ENCODE measurements at regions not wholly inside any gene's neighbourhood (a gene's known extent, or its start where the extent isn't known, plus 50 kb on each side); places are given as distances from the start of the nearest gene placed in this dataset.

DNA sequence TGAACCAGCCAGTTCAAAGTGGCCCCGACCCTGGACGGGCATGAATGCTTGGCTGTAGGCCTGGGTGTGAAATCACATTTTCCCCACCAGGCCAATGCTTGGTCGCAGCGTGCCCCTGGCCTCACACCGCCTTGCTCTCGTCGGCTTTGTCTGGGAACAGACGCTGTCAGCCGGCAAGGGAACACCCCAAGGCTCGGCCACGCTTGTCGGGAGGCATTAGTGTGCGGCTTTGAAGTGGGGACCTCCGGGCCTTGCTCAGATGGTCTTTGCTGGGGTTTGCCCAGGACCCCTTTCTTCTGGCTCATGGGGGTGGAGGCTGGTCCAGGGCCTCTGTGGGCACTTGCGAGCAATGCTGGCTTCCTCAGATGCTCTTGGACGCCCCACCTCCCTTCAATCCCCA lies 79.1 kb downstream of the INHBB start:
- no peak for DNase-seq (ENCODE audit: low read depth)

DNA sequence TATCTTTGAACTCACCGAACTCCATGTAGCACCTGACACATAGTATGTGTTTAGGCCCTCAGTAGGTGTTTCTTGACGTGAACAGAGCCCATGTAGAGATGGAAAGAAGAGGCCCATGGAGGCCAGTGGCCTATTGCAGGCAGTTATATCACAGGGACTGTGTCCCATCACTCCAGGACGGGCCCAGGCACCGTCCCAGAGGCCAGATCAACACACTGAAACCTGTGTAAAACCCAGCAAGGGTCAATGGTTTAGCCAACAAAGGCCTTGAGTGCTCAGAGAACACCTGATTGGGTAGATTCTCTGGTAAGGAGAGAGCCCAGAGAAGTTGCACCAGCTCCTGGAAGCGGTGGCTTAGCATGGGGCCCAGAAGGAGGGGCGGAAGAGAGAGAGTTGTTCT lies 82.8 kb downstream of the INHBB start:
- no peak for DNase-seq (ENCODE audit: low read depth)

DNA sequence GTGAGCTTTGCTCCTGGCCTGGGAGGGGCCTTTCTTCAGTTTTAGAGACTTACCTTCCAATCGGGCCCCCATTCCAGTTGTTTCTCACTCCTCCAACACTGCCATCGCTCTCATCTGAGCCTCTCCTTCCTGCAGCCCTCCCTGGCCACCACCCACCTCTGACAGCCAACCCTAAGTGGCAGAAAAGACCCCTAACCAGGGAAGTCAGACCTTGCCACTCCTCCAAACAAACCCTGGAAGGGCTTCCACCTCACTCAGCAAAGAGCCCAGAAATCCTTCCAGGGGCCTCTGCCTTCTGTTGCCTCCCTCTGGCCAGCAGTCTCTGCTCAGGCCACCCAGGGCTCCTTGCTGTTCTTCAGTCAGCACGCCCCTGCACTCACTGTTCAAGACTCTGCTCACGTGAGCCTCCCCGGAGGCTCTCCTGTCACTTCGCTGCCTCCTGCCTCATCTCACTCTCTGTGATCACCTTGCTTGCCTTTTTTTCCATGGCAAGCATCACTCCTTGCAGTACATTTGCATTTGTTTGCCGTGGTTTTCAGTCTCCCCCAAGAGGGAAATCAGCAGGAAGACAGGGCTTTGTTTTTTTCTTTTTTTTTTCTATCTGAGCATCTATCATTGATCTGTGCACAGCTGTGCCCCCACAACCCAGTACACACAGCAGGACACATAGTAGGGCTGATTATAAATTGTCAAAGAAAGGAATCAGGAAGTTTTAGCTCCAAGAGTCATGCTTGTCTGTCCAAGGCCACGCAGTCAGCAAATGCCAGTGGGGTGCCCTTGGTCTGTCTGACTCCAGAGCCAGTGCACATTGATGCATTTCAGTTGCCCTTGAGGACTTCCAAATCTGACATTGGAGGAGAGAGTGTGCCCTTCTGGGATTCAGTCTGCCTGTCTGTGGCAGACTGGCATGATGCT lies 83.9 kb downstream of the INHBB start:
- DNase-seq (ENCODE audit: low read depth) = no peak

DNA sequence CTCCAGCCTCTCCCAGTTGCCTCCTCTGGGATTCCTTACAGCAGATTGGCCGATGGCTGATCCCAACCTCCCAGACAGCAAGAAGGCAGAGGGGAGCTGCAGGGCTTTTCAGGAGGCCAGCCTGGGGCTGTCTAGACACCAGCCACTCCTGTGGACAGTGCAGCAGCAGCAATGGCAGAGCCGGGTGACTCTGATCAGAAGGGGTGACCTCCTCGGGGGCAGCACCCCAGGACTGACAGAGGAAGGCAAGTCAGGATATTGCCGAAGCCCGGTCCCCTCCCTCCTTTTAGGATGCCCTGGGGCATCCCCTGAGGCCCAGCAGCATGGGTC lies 84.5 kb downstream of the INHBB start:
- DNase-seq (ENCODE audit: low read depth) = no peak

DNA sequence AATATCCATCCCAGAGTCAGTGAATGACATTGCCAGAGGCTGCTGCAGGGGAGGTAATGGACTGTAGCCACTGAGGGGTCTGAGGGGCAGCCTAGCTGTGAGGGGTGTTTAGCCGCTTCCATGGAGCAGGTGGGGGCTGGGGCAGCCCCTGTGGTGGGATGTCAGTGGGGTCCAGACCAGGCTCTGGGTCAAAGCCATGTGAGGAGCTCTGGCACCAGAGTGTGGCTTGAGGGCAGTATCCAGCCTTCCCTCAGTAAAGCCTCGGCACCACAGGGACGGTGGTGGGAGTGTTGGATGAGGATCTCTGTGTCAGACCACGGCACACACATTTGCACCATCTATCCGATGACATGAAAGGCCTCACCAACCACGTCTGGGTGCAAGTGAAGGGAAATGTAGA lies 85.0 kb downstream of the INHBB start:
- DNase-seq (ENCODE audit: low read depth) = no peak

DNA sequence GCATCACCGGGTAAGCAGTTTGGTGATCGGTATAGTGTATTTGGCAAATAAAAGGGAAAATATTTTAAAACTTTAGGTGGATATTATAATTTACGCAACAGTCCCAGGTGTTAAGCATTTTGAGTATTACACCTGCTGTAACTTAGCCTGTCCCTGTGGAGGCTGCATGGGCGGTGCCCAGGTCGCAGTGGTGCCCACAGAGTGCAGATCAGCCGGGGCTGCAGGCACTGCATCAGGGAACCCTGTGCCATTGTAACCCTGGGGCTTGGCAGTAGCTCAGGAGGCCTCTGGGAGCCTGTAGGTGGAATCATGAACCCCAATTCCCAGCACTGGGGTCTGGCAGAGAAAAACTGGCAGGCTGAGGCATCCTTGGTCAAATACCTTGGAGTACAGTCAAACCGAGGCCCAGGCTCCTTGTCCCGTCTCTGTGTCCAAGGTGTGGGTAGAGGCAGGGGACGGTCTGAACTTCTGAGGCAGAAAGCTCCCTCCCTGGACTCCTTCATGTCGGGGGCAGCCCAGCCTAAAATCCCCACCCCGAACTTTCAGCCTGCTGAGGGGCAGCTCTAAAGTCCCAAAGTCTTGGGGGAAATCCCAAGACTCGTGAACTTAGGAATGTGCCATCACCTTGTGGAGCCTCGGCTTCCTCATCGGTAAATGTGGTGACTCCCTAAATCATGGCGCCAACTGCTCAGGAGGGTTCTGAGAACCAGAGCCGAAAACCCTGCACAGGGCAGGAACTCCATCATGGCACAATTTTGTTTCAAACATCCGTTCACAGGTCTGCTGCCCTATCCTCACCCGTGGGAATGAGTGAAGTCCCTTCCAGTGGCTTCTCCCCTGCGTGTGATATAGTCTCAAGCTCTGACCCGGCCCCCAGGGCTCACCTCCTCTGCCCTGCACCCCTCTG lies 85.7 kb downstream of the INHBB start:
- DNase-seq (ENCODE audit: low read depth) = no peak

DNA sequence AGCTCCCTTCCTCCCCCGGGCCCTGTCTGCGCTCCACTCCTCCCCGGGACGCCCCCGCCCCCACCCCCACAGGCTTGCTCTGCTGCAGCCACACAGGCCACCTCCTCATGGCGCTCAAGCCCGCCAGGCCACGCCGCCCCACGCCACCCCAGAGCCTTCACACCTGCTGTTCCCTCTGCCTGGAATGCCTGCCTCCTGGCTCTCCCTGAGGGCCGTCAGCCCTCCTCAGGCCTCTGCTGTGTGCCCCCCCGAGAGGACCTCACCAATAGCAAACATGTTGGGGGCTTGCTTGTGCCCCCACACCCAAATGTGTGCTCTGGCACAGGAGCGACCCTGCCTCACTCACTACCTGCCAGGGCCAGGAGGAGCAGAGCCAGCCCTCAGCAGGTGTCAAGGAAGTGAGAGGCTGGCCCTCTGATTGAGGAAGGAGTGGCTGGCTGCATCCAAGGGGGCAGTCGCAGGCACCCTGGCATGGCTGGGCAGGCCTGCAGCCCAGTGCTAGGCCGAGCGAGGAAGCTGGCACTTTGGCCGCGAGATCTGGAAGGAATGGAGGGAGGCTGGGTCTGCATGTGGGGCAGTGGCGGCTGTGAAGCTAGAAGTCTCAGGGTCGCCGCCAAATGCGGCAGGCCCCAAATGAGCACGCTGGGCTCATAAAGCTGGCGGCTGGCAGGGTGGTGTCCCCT lies 86.5 kb downstream of the INHBB start:
- DNase-seq (ENCODE audit: low read depth) = no peak

DNA sequence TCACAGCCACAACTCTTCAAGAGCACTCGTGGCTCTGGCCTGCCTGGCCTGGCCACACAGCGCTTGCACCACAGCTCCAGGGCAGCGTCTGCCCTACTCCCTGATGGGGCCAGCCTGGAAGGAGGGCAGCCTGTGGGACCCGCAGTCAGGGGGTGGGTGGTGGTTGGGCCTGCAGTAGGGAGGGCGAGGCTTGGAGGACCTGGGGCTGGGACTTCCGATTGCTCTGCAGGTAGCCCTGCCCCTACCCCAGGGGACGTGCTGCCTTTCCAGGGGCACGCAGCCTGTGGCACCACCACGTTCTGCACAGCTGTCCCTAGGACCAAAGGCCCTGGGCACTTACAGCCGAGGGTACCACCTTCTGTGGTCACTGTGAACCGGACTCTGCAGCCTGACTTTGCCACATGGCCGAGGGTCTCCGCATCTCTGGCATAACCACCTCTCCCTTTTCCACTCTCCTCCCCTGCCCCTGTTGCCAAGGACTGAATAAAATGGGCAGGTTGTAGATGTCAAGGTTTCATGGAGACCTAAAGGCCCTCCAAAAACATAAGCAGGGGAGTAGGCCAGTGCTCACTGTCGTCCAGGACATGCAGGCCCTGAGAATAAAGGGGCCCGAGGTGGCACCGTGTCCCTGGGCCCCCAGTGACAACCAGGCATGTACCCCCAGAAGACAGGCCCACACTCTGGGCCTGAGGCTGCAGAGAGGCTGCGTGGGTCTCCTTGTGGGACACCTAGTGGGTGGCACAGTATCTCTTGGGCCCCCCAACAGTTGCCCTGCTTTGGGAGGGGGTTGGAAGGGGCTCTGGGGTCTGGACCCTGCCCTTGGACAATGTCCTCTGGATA lies 87.3 kb downstream of the INHBB start:
- no peak for DNase-seq (ENCODE audit: low read depth)

DNA sequence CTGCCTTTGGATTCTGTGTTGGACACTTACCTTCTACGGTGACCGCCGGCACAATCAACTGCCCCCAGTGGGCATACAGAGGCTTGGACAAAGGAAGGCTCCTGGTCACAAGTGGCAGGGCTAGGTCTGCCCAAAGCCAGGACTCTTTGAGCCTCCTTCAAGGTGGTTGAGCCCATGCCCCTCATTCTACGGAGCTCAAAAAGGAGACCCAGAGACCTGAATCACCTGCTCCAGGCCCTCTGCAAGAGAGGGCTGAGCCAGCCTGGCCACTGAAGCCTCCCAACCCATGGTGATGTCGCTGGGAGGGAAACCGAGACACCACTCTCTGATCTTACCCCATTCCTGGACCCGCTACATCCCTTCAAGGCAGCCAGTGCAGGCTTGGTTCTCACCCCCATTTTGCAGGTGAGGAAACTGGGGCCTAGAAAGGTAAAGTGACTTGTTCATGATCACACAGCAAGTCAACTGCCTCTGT lies 87.9 kb downstream of the INHBB start:
- no peak for DNase-seq (ENCODE audit: low read depth)

DNA sequence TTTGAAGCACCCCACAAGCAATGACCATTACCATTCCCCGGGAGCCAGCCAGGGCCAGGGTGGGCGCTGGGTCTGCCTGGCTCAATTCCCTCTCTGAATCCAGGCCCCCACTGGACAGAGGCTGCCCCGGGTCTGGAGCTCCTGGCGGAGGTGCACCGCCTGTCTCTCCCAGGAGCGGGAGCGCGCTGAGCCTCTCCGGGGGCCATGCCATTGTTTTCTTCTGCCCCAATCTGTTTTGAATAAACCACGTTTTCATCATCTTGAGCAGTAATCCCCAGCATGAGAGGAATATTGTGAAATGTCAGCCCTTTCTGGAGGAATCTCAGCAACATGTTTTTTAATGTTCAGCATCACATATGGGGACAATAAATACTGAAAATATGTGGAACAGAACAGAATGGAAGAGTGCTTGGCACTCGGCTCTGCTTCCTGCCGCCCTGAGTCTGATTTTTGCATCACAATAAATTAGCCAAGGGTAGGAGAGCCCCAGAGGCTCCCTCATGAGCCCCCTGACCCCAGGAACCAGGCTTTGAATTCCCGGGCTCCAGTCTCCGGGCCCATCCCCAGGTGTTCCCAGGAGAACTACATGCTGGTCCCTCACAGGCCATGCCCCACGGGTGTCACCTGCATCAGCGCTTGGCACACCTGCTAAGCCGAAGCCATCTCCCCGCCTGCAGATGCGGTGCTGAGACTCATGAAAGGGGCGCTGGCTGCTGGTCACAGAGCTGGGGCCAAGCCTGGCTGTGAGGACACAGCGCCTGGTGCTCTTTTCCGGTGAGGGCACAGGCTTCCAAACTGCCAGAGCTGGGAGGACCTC lies 88.8 kb downstream of the INHBB start:
- peak; percentile 93 for DNase-seq (ENCODE audit: low read depth)

DNA sequence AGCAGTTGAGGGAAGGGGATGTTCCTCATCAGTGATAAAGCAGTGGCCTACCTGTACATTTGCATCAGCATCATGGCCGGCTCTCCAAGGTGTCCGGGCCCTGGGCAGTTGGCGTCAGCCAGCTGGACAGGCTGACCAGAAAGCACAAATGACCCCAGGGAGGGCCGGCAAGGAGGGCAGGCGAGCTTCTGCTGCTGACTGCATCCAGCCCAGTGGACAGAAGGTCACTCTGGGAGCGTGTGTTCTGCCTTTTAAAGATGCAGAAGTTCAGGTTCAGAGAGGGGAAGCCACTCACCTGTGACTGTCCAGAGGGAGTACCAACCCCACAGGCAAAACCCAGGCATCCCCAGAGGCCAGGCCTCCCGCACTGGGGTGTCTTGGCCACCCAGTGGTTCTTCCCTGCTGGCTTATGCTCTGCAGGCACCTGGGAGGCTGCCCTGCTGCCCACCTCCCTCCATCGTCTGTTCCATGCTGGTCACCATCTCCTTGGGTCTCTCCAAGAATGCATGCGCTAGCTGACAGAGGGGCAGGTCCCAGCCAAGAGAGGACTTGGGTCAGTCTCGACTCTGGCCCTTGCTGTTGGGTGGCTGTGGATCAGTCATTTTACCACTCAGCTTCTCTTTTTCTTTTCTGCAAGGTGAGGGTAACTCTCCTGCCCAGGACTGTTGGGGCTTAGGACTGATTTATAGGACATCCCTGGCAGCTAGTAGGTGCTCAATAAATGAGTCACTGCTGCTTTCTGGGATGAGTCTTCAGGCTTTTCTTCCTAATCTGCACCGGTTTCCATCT lies 89.9 kb downstream of the INHBB start:
- DNase-seq (ENCODE audit: low read depth) = no peak

DNA sequence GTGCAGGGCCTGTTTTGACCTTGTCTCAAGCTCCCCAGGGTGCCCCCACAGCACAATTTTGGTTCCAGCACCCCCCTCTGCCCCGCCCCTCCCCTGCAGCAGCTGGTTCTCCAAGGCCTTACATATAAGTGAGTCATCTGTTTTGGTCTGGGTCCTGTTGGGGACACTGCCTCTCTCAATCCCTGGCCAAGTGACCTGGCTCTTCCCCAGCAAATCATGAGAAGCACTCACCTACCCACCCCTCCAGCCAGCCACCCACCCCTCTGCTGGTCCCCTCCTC lies 90.5 kb downstream of the INHBB start:
- peak; percentile 49 for DNase-seq (ENCODE audit: low read depth)

DNA sequence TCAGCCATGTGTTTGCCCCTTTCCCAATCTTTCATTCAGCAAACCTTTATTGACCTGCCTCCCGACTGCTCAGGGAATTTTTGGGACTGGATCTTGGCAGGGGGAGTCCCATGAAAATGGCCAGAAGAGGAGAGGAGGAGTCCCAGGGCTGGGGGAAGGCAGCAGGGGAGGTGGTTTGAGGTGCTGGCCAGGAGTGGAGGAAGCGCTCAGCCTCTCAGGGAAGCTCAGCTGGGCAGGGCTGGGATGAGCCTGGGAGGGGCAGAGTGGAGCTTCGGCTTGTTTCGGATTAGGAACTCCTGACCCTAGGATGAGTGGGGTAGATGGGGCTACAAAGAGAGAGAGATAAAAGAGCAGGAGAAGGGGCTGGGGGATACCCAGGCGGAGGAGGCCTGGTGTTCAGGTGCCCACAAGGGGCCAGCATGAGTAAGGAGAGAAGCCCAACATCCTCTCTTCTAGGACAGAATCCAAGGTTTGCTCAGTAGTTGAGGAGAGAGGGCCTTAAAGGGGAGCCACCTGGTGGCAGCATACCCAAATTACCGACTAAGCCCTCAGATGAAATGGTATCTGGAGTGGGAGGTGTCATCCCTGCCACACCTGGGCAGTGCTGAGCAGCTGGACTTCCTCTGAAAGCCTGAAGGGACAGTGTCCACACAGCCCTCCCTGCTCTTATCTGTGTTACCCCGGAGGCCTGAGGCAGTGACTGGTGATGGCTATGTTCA lies 91.1 kb downstream of the INHBB start:
- DNase-seq (ENCODE audit: low read depth) = peak; percentile 40

DNA sequence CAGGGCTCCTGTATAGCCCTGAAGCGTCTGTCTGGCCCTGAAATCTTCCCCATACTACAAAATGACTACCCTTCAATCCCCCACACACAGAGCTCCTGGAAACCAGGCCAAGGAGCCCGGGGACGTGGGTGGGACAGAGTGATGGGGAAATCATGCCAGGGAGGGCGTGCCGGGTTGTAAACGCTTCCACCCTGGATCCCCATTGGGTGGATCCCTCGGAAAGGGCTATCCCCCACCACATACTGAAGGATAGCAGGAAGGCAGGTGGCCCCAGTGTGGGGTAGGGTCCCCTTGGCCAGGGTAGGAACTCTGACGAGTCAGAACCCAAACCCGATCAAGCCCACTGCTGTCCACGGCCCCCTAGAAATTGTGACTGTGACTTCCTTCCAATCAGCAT lies 91.7 kb downstream of the INHBB start:
- DNase-seq (ENCODE audit: low read depth) = no peak

DNA sequence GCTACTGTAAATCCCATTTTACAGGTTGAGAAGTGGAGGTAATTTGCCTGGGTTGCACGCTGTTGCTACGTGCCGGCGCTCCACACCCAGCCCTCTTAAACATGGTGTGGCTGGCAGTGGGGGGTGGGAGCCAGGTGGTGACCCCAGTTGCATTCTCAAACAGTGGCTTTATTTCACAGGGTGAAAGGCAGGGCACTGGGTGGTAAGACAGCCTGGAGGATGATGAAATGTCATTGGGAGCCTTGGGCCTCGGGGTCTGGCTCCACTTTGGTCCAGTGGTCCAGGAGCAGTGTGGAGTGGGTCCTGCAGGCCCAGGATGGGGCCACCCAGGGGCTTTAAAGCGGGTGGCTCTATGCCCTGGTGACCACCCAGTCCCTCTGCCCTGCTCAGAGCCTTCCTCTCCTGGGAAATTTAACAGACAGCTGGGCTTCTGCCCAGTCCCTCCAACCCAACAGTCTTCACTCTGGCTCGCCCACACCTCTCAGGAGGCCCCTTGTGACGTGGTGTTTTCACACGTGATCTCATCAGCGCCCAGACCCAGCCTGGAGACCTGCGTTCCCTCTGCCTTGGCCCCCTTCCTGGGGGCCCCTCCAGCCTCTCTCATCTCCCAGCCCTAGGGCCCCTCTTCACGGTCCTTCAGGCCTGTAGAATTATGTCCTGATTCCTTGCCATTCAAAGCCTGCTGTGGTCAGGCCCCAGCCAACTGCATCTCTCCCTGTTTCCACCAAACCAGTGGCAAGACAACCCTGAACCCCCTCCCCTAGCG lies 92.5 kb downstream of the INHBB start:
- no peak for DNase-seq (ENCODE audit: low read depth)

DNA sequence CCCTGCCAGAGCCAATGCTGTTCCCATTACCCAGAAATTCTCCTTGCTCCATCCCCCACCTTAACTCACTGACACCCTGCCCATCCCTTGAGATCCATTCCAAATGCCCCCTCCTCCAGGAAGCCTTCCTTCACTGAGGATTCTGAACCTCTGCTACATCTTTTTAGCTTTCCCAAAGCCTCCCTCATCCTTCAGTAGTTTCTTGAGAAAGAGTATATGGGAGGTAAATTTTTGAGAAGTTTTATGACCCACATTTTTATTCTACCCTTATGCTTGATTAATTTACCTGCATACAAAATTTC lies 93.1 kb downstream of the INHBB start:
- no peak for DNase-seq (ENCODE audit: low read depth)

DNA sequence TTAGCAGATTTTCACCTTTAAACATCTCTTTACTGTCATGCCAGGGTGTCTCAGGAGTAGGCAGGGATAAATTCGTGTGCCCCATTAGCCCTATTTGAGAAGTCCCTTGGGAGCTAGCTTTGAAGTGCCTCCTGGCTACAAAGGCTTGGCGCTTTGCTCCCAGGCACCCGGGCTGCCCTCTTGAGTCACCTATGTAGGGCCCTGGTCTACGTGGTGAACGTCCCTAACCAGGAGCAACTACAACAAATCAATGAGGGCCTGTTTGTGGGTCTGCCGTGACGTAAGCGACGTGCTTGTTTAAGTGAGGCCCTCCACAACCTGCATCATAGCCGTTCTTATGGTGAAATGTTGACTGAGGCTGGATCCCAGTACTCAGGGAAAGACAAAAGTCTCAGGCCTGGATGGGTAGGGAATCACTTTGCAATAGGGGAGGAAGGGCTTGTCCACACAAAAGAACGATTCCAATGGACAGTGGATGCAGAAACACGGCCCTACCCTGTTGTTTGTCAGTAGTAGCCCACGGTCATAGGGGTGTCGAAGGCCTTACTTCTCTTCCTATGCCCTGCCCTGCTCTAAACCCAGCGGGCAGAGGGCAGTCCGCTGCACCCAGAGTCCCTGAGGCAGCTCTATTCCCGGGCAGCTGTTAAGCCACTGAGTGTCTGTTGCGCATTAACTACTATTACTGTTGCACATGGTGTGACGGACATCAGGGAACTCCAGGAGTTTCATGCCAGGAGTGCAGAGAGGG lies 93.9 kb downstream of the INHBB start:
- no peak for DNase-seq (ENCODE audit: low read depth)

Data from fibroblast of gingiva (primary cell).